Astrocyte (in vitro differentiated cells and primary cell): ENCODE measurements at regions not wholly inside any gene's neighbourhood (a gene's known extent, or its start where the extent isn't known, plus 50 kb on each side); places are given as distances from the start of the nearest gene placed in this dataset.

Experiments used
- DNase-seq: peaks from one replicate; pipeline ENCODE4 v3.0.0-alpha.2; 2010; ENCODE audit warnings: low read depth
- FAIRE-seq: peaks from 2 replicates; lab custom pipeline; 2011; peaks lifted over from hg19 to GRCh38; lab: Jason Lieb, UNC
- H2AFZ ChIP-seq: 2 replicates; pipeline ENCODE4 v1.6.0; 2012; ENCODE audit warnings: low read depth, low read length, inconsistent platforms
- H3K27ac ChIP-seq: 2 replicates; pipeline ENCODE4 v1.5.1; 2011; ENCODE audit warnings: low read depth, low read length, inconsistent platforms
- H3K27me3 ChIP-seq: 2 replicates; pipeline ENCODE4 v1.6.0; 2011; ENCODE audit warnings: low read length, inconsistent platforms; ENCODE audit not compliant: insufficient read depth
- H3K36me3 ChIP-seq: 2 replicates; pipeline ENCODE4 v1.5.1; 2011; ENCODE audit warnings: low read length, inconsistent platforms; ENCODE audit not compliant: insufficient read depth
- H3K4me1 ChIP-seq: 2 replicates; pipeline ENCODE4 v1.5.1; 2011; ENCODE audit warnings: low read length, inconsistent platforms; ENCODE audit not compliant: insufficient read depth
- H3K4me2 ChIP-seq: 2 replicates; pipeline ENCODE4 v1.6.0; 2012; ENCODE audit warnings: low read length, inconsistent platforms
- H3K4me3 ChIP-seq: 2 replicates; pipeline ENCODE4 v1.5.1; 2011; ENCODE audit warnings: low read depth, mild to moderate bottlenecking, low read length, inconsistent platforms; ENCODE audit not compliant: insufficient read depth
- H3K79me2 ChIP-seq: 2 replicates; pipeline ENCODE4 v1.6.0; 2012; ENCODE audit warnings: mild to moderate bottlenecking, low read length, inconsistent platforms; ENCODE audit not compliant: insufficient read depth
- H3K9ac ChIP-seq: 2 replicates; pipeline ENCODE4 v1.6.0; 2012; ENCODE audit warnings: mild to moderate bottlenecking, low read length, inconsistent platforms
- H3K9me3 ChIP-seq: 2 replicates; pipeline ENCODE4 v1.5.1; 2012; ENCODE audit warnings: low read depth, mild to moderate bottlenecking, low read length, inconsistent platforms; ENCODE audit not compliant: insufficient read depth
- H4K20me1 ChIP-seq: 2 replicates; pipeline ENCODE4 v1.6.0; 2012; ENCODE audit warnings: low read length, inconsistent platforms; ENCODE audit not compliant: insufficient read depth
- H3K27ac Mint-ChIP-seq: one replicate; pipeline ENCODE4 v1.8.0; 2021; ENCODE audit warnings: mild to moderate bottlenecking, mixed read lengths; ENCODE audit not compliant: unreplicated experiment
- H3K27me3 Mint-ChIP-seq: one replicate; pipeline ENCODE4 v1.8.0; 2021; ENCODE audit warnings: low read depth, mixed read lengths; ENCODE audit not compliant: unreplicated experiment
- H3K36me3 Mint-ChIP-seq: one replicate; pipeline ENCODE4 v1.8.0; 2021; ENCODE audit warnings: low read depth, mixed read lengths; ENCODE audit not compliant: unreplicated experiment
- H3K4me1 Mint-ChIP-seq: one replicate; pipeline ENCODE4 v1.8.0; 2021; ENCODE audit warnings: low read depth, mixed read lengths; ENCODE audit not compliant: unreplicated experiment
- H3K4me3 Mint-ChIP-seq: one replicate; pipeline ENCODE4 v1.8.0; 2021; ENCODE audit warnings: mild to moderate bottlenecking, moderate library complexity, mixed read lengths; ENCODE audit not compliant: unreplicated experiment
- H3K9me3 Mint-ChIP-seq: one replicate; pipeline ENCODE4 v1.8.0; 2021; ENCODE audit warnings: mild to moderate bottlenecking, mixed read lengths; ENCODE audit not compliant: unreplicated experiment
- EZH2 ChIP-seq: IDR thresholded peaks from 2 replicates; pipeline ENCODE4 v1.6.1; 2012; ENCODE audit warnings: mild to moderate bottlenecking, low read length, inconsistent platforms; ENCODE audit not compliant: insufficient read depth
- TF ChIP-seq, protein P1 (sequence below): IDR thresholded peaks from 2 replicates; pipeline ENCODE4 v1.5.1; 2011; ENCODE audit warnings: low read depth, mild to moderate bottlenecking, inconsistent platforms, low read length, moderate library complexity; ENCODE audit not compliant: insufficient read depth

DNA sequence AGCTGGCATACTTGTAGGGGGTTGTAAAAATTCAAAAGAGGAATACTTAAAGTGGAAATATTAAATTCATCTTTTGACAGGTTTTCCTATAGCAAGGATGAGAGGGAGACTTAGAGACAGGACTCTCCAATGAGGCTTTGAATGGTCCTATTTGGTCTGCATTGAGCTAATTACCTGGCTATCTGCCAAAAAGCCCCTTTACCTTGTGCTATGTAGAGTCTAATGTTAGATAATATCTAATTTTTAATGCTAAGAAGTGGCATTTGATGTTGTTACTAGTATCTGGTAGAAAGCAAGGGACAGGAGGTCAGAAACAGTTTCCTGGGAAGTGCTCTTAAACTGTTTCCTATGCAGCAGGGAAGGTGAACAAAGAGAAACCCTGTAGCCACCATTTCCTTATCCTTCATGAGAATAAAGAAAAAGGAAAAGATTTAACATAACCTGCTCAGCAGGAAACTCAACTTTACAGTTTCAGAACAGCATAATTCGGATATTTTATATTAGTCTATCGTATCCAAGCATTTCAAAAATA, 550.0 kb downstream of the SOX5 start:
- DNase-seq, result no peak
- Mint-ChIP-seq H3K4me1 (no peaks in the 10 kb centered on the region), H3K36me3 (no peaks in the 10 kb centered on the region), H3K27me3 (no peaks in the 10 kb centered on the region), H3K9me3 (no peaks in the 10 kb centered on the region), H3K27ac (no peak overlapping the region), H3K4me3 (no peak overlapping the region)
- no peaks in the 10 kb centered on the region for H3K27me3 ChIP-seq
- H4K20me1 ChIP-seq, result no peaks in the 10 kb centered on the region
- H3K4me2 ChIP-seq, result no peak overlapping the region
- TF ChIP-seq EZH2, result no peak
- TF ChIP-seq, protein P1, sequence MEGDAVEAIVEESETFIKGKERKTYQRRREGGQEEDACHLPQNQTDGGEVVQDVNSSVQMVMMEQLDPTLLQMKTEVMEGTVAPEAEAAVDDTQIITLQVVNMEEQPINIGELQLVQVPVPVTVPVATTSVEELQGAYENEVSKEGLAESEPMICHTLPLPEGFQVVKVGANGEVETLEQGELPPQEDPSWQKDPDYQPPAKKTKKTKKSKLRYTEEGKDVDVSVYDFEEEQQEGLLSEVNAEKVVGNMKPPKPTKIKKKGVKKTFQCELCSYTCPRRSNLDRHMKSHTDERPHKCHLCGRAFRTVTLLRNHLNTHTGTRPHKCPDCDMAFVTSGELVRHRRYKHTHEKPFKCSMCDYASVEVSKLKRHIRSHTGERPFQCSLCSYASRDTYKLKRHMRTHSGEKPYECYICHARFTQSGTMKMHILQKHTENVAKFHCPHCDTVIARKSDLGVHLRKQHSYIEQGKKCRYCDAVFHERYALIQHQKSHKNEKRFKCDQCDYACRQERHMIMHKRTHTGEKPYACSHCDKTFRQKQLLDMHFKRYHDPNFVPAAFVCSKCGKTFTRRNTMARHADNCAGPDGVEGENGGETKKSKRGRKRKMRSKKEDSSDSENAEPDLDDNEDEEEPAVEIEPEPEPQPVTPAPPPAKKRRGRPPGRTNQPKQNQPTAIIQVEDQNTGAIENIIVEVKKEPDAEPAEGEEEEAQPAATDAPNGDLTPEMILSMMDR, result no peak
- no peak overlapping the region for H3K27ac ChIP-seq
- FAIRE-seq, result no peak
- H3K79me2 ChIP-seq, result no peaks in the 10 kb centered on the region
- H3K4me1 ChIP-seq, result no peaks in the 10 kb centered on the region
- no peaks in the 10 kb centered on the region for H3K9me3 ChIP-seq
- H3K4me3 ChIP-seq, result no peak overlapping the region
- no peak overlapping the region for H3K9ac ChIP-seq
- no peaks in the 10 kb centered on the region for H3K36me3 ChIP-seq
- no peak overlapping the region for H2AFZ ChIP-seq

DNA sequence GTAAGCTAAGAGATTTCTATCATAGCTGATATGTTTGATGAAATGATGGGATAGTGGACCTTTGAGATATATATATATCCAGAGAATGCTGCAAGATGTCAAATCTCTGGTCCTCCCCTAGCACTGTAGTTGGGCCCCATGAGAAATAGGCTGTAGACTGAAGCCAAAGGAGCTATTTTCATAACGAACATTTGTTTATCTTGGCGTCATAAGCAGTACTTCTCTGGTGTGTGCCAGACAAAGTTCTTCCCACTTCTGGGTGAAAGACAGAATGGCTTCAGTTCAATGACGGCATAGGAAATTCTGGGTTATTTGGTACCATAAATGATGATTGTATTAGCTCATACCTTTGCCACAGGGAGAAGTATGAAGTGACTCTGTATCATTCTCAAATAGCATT, 534.3 kb downstream of the SOX5 start:
- no peaks in the 10 kb centered on the region for H3K36me3 Mint-ChIP-seq
- Histone ChIP-seq H4K20me1 (no peaks in the 10 kb centered on the region), H3K27ac (no peak overlapping the region), H3K27me3 (no peaks in the 10 kb centered on the region), H3K4me1 (no peaks in the 10 kb centered on the region), H3K4me3 (no peak overlapping the region), H3K9ac (no peak overlapping the region), H3K9me3 (no peaks in the 10 kb centered on the region), H3K4me2 (no peak overlapping the region), H3K79me2 (no peaks in the 10 kb centered on the region), H2AFZ (no peak overlapping the region), H3K36me3 (no peaks in the 10 kb centered on the region)
- no peaks in the 10 kb centered on the region for H3K27me3 Mint-ChIP-seq
- H3K4me3 Mint-ChIP-seq, result no peak overlapping the region
- no peak for TF ChIP-seq EZH2
- TF ChIP-seq, protein P1, result no peak
- H3K9me3 Mint-ChIP-seq, result peaks cover 2% of the 10 kb centered on the region
- H3K4me1 Mint-ChIP-seq, result peaks cover 2% of the 10 kb centered on the region
- H3K27ac Mint-ChIP-seq, result no peak overlapping the region
- FAIRE-seq (no peak), DNase-seq (no peak)

DNA sequence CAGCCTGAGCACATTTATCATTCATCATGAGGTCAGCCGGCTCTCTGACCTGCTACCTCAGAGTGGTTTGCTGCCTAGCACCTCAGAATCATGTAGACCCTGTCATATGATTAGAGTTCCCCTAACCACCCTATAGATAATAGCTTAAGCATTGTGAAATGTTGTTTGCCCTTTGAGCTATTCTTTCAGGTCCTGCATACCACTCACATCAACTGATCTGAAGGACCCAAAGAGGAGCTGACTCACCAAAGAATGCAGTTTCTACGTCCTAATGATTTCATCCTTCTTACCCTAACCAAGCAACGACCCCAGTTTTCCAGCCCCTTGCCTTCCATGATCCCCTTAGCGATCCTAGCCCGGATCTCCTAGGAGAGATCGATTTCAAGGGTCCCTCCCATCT, 527.9 kb downstream of the SOX5 start:
- H3K9ac ChIP-seq, result no peak overlapping the region
- no peaks in the 10 kb centered on the region for H3K79me2 ChIP-seq
- FAIRE-seq (no peak), DNase-seq (no peak)
- Mint-ChIP-seq H3K36me3 (no peaks in the 10 kb centered on the region), H3K4me3 (no peak overlapping the region), H3K4me1 (peaks cover 1% of the 10 kb centered on the region), H3K9me3 (peaks cover 2% of the 10 kb centered on the region), H3K27ac (no peak overlapping the region), H3K27me3 (no peaks in the 10 kb centered on the region)
- no peak overlapping the region for H3K27ac ChIP-seq
- no peaks in the 10 kb centered on the region for H4K20me1 ChIP-seq
- H3K4me1 ChIP-seq, result no peaks in the 10 kb centered on the region
- H3K4me2 ChIP-seq, result no peak overlapping the region
- TF ChIP-seq, protein P1, result no peak
- TF ChIP-seq EZH2, result no peak
- H3K36me3 ChIP-seq, result no peaks in the 10 kb centered on the region
- H3K4me3 ChIP-seq, result no peak overlapping the region
- no peaks in the 10 kb centered on the region for H3K9me3 ChIP-seq
- H2AFZ ChIP-seq, result no peak overlapping the region
- no peaks in the 10 kb centered on the region for H3K27me3 ChIP-seq
